ENCODE measurements at regions not wholly inside any gene's neighbourhood (a gene's known extent, or its start where the extent isn't known, plus 50 kb on each side); places are given as distances from the start of the nearest gene placed in this dataset.

GRCh38 chr10:89114846-89115625 is 92.1 kb downstream of the CH25H start:
- TF ChIP-seq EZH2 (IDR thresholded peaks at IDR 0.05; ENCODE audit: low read length, unreplicated experiment) (no peak), CTCF (conservative IDR thresholded peaks at IDR 0.05; ENCODE audit: low read depth, low read length) (no peak), EZH2phosphoT487 (IDR thresholded peaks at IDR 0.05; ENCODE audit: borderline replicate concordance, low read length) (no peak)
